ENCODE measurements at regions not wholly inside any gene's neighbourhood (a gene's known extent, or its start where the extent isn't known, plus 50 kb on each side); places are given as distances from the start of the nearest gene placed in this dataset.

DNA sequence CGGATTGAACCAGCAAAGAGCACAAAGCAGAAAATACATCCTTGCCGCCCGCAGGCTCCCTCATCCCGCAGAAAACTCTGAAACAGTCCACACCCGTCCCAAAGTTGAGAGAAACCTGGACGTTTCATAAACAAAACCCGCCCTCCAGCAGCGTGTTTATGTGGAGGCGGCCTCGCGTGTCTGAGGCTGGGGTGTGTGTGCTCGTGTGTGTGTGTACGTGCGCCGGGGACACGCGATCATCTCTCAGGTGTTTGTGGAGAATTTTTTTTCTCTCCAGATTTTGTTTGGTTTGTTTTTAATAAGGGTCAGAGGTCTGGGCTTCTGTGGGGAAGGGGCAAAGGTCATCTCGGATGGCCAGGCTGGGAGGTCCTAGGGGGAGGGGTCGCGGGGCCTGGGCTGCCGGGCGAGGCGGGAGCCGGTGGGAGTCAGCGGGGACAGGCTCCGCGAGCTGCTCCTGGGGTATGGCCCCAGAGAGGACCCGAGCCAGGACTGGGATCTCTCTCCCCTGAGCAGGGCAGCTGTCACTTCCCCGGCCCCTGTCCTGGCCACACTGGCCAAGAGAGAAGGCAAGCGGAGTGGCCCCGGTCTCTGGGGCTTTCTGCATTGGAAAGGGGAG lies 206.4 kb downstream of the C9orf50 start:
- no peaks in the 10 kb centered on the region for H3K79me2 ChIP-seq (ENCODE audit: control insufficient read depth, insufficient read depth, low read length)
- no peaks in the 10 kb centered on the region for H3K9me3 ChIP-seq (replicated peaks; ENCODE audit: control insufficient read depth, insufficient read depth, low read length)
- ChIA-PET CTCF (no interaction called here), POLR2A (interaction anchor here (0.8 kb wide), 1 partner anchor 11 kb away, joined by 3 read pairs; no protein-coding TSS in a partner anchor)
- H3K27ac ChIP-seq (ENCODE audit: insufficient read depth, low read depth, low read length): peak overlapping the region; percentile 96
- H3K4me1 ChIP-seq (ENCODE audit: control insufficient read depth, extremely low read depth, insufficient read depth, low read length): peaks cover 15% of the 10 kb centered on the region
- H3K27me3 ChIP-seq (ENCODE audit: control insufficient read depth in 2 of 2, insufficient read depth in 2 of 2, low read length in 2 of 2): no peaks in the 10 kb centered on the region
- H4K20me1 ChIP-seq (replicated peaks; ENCODE audit: control insufficient read depth, extremely low read depth, insufficient read depth, low read length): no peaks in the 10 kb centered on the region
- TF ChIP-seq POLR2A (IDR thresholded peaks at IDR 0.05; ENCODE audit: low read depth, low read length): no peak
- H2AFZ ChIP-seq (ENCODE audit: low read depth, low read length): no peak overlapping the region
- no peak overlapping the region for H3K4me3 ChIP-seq (replicated peaks in 1 of 3; ENCODE audit: insufficient read depth in 1 of 3, low read depth in 1 of 3, low read length in 3 of 3)
- DNase-seq (ENCODE audit: low read depth, low spot score) (no peak), FAIRE-seq (peak; percentile 48)
- intact Hi-C loops (cut with micrococcal nuclease) (loop anchor here (5.0 kb wide), 1 partner anchor 77 kb away; no protein-coding TSS in a partner anchor), dilution Hi-C loops (cut with MboI; ENCODE audit: extremely low pct_ligation_motif_present, low sequenced_read_pairs) (no loop called here)
- BruUV-seq (replicated peaks): no TSS peak
- no peaks in the 10 kb centered on the region for H3K36me3 ChIP-seq (ENCODE audit: control insufficient read depth in 2 of 2, extremely low read depth in 1 of 2, insufficient read depth in 2 of 2, low read length in 2 of 2)
- H3K9ac ChIP-seq (replicated peaks; ENCODE audit: extremely low read depth, insufficient read depth, low read length): peak overlapping the region; percentile 98
- no peaks in the 10 kb centered on the region for H3K9me1 ChIP-seq (replicated peaks; ENCODE audit: control insufficient read depth, extremely low read depth, insufficient read depth, low read length)
- H3K4me2 ChIP-seq (ENCODE audit: insufficient read depth, low read length): peak overlapping the region; percentile 59

DNA sequence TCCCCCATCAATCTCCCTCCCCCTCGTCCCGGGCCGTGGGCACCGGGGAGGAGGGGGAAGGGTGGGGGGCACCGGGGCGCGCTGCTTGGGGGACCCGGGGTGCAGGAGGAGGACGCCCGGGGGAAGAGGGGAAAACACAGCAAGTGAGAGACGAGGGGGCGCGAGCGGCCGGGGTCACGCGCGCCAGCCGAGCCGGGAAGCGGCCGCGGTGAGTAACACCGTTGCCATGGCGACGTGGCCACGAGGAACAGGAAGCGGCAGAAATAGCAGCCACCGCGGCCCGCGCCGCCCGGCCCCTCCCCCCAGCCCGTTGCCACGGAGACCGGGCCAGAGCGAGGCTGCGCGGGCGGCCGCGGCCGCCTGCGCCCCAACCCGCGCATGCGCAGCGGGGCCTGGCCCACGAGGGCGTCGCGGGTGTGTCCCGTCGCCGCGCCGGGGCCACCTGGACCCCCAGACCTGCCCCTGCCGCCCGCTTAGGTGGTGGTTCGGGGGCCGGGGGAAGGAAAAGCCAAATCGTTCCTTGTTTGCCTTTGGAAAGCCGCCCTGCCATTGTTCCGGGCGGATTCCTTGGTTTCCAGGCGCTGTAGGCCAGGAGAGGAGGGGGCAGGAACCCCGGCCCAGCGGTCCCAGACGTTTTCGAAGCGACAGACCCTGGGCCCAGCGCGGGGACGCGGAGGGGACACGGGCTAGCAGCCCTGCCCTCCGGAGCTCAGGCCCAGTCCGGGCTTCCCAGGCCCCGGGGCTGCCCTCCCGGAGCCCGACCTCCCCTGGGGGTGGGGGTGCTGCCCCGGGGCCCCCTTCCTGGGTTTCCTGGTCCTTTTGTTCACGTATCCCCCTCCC lies 207.1 kb downstream of the C9orf50 start:
- ChIA-PET CTCF (interaction anchor here (1.0 to 1.4 kb wide), 2 partner anchors 14 to 23 kb away, joined by 3 to 4 read pairs; no protein-coding TSS in a partner anchor), POLR2A (no interaction called here)
- Histone ChIP-seq H3K36me3 (ENCODE audit: control insufficient read depth in 2 of 2, extremely low read depth in 1 of 2, insufficient read depth in 2 of 2, low read length in 2 of 2) (no peaks in the 10 kb centered on the region), H3K4me3 (replicated peaks in 1 of 3; ENCODE audit: insufficient read depth in 1 of 3, low read depth in 1 of 3, low read length in 3 of 3) (peak overlapping the region in 1 of 3 experiments; percentile 35), H2AFZ (ENCODE audit: low read depth, low read length) (peak overlapping the region; percentile 54), H3K4me1 (ENCODE audit: control insufficient read depth, extremely low read depth, insufficient read depth, low read length) (peaks cover 15% of the 10 kb centered on the region), H4K20me1 (replicated peaks; ENCODE audit: control insufficient read depth, extremely low read depth, insufficient read depth, low read length) (no peaks in the 10 kb centered on the region), H3K4me2 (ENCODE audit: insufficient read depth, low read length) (peak overlapping the region; percentile 59), H3K27me3 (ENCODE audit: control insufficient read depth in 2 of 2, insufficient read depth in 2 of 2, low read length in 2 of 2) (no peaks in the 10 kb centered on the region), H3K9ac (replicated peaks; ENCODE audit: extremely low read depth, insufficient read depth, low read length) (peak overlapping the region; percentile 98), H3K27ac (ENCODE audit: insufficient read depth, low read depth, low read length) (peak overlapping the region; percentile 96), H3K9me3 (replicated peaks; ENCODE audit: control insufficient read depth, insufficient read depth, low read length) (no peaks in the 10 kb centered on the region), H3K9me1 (replicated peaks; ENCODE audit: control insufficient read depth, extremely low read depth, insufficient read depth, low read length) (no peaks in the 10 kb centered on the region), H3K79me2 (ENCODE audit: control insufficient read depth, insufficient read depth, low read length) (no peaks in the 10 kb centered on the region)
- dilution Hi-C loops (cut with MboI; ENCODE audit: extremely low pct_ligation_motif_present, low sequenced_read_pairs) (no loop called here), intact Hi-C loops (cut with micrococcal nuclease) (loop anchor here (1.0 to 5.0 kb wide), 8 partner anchors 31 to 273 kb away; no protein-coding TSS in a partner anchor)
- peak; percentile 95 for DNase-seq (ENCODE audit: low read depth, low spot score)
- TF ChIP-seq, protein P1, sequence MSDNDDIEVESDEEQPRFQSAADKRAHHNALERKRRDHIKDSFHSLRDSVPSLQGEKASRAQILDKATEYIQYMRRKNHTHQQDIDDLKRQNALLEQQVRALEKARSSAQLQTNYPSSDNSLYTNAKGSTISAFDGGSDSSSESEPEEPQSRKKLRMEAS (IDR thresholded peaks at IDR 0.05; ENCODE audit: insufficient read depth, insufficient read length): peak; percentile 42
- TF ChIP-seq FOS (IDR thresholded peaks at IDR 0.05; ENCODE audit: borderline replicate concordance, insufficient read depth, low read length) (peak; percentile 59), POLR2A (IDR thresholded peaks at IDR 0.05; ENCODE audit: low read depth, low read length) (peak; percentile 70), EZH2 (IDR thresholded peaks at IDR 0.05; ENCODE audit: borderline replicate concordance, low read depth, low read length, severe bottlenecking) (no peak), POLR2AphosphoS5 (IDR thresholded peaks at IDR 0.05; ENCODE audit: insufficient read depth, low read depth, low read length) (peak; percentile 98), MYC (IDR thresholded peaks at IDR 0.05; ENCODE audit: low read depth, low read length) (no peak)
- TSS peak; percentile 98 for BruUV-seq (replicated peaks)
- peak; percentile 84 for FAIRE-seq

Data from endothelial cell of umbilical vein (primary cell).